SK-N-SH (cell line): ENCODE measurements at regions not wholly inside any gene's neighbourhood (a gene's known extent, or its start where the extent isn't known, plus 50 kb on each side); places are given as distances from the start of the nearest gene placed in this dataset.

ENCODE experiments used
- CTCF ChIA-PET: fragments of 300-600, 350-600 bp; formaldehyde crosslinking; extraction: SDS; loops from one replicate; lab custom pipeline; 2021; lab: Yijun Ruan, JAX
- POLR2A ChIA-PET: fragments of 350-600 bp; sonication (Branson Sonifier 250); formaldehyde crosslinking; extraction: SDS; loops from one replicate; lab custom pipeline; 2020; ENCODE audit warnings: antibody characterized with exemption, inconsistent platforms; lab: Yijun Ruan, JAX
- DNase-seq: peaks from one replicate; pipeline ENCODE4 v3.0.0; 2012
- H2AFZ ChIP-seq: fragments of 200-600 bp; sonication (generic); 2 replicates; pipeline ENCODE4 v1.8.1; 2016; ENCODE audit warnings: antibody characterized with exemption, mild to moderate bottlenecking, low read depth
- H3F3A ChIP-seq: fragments of 200-600 bp; sonication (generic); replicated peaks from 2 replicates; pipeline ENCODE3; 2016; ENCODE audit warnings: antibody characterized with exemption, mild to moderate bottlenecking; ENCODE audit not compliant: insufficient read depth
- H3K27ac ChIP-seq, 2 experiments: fragments of 200-500 bp in 1 of 2; fragments of 200-600 bp in 1 of 2; sonication (Bioruptor generic) in 1 of 2; sonication (generic), shearing (Covaris generic) in 1 of 2; 2 replicates each; pipeline versions ENCODE4 v1.5.1 to v1.6.1; 2014 to 2016; ENCODE audit warnings: low read depth in 2 of 2, inconsistent platforms in 1 of 2, low read length in 1 of 2, mild to moderate bottlenecking in 1 of 2, mixed read lengths in 1 of 2
- H3K27me3 ChIP-seq: fragments of 200-600 bp; sonication (generic), shearing (Covaris generic); 2 replicates; pipeline ENCODE4 v1.6.1; 2016; ENCODE audit warnings: mixed run types; ENCODE audit not compliant: insufficient read depth
- H3K36me3 ChIP-seq, 2 experiments: fragments of 200-500 bp in 1 of 2; fragments of 200-600 bp in 1 of 2; sonication (Bioruptor generic) in 1 of 2; sonication (generic) in 1 of 2; replicated peaks in 1 of 2; 2 replicates each; pipeline versions ENCODE3 to v1.5.1; 2014 to 2016; ENCODE audit warnings: low read length in 1 of 2, mild to moderate bottlenecking in 1 of 2; ENCODE audit not compliant: insufficient read depth in 2 of 2, control insufficient read depth in 1 of 2
- H3K4me1 ChIP-seq, 2 experiments: fragments of 200-500 bp in 1 of 2; fragments of 200-600 bp in 1 of 2; sonication (Bioruptor generic) in 1 of 2; sonication (generic), shearing (Covaris generic) in 1 of 2; 2 replicates each; pipeline versions ENCODE4 v1.5.1 to v1.6.1; 2014 to 2016; ENCODE audit warnings: low read depth in 1 of 2, low read length in 1 of 2, mixed run types in 1 of 2; ENCODE audit not compliant: insufficient read depth in 2 of 2, control insufficient read depth in 1 of 2
- H3K4me2 ChIP-seq: fragments of 200-600 bp; sonication (generic), shearing (Covaris generic); 2 replicates; pipeline ENCODE4 v1.6.1; 2017; ENCODE audit warnings: mixed run types
- H3K4me3 ChIP-seq, 2 experiments: fragments of 200-500 bp in 1 of 2; fragments of 200-600 bp in 1 of 2; sonication (Bioruptor generic) in 1 of 2; sonication (generic), shearing (Covaris generic) in 1 of 2; 2 replicates each; pipeline versions ENCODE4 v1.5.1 to v1.8.1; 2014 to 2016; ENCODE audit warnings: low read depth in 2 of 2, inconsistent platforms in 1 of 2, low read length in 1 of 2, mild to moderate bottlenecking in 1 of 2, mixed read lengths in 1 of 2, moderate library complexity in 1 of 2
- H3K79me2 ChIP-seq: fragments of 200-600 bp; sonication (generic); 2 replicates; pipeline ENCODE4 v1.8.1; 2017; ENCODE audit warnings: mild to moderate bottlenecking; ENCODE audit not compliant: insufficient read depth
- H3K9ac ChIP-seq: fragments of 200-600 bp; sonication (generic); 2 replicates; pipeline ENCODE4 v1.6.1; 2017; ENCODE audit warnings: mixed run types
- H3K9me2 ChIP-seq: fragments of 200-600 bp; sonication (generic); 2 replicates; pipeline ENCODE4 v1.6.1; 2017; ENCODE audit warnings: mixed run types
- H3K9me3 ChIP-seq: fragments of 200-600 bp; sonication (generic); 2 replicates; pipeline ENCODE4 v1.6.1; 2017; ENCODE audit warnings: mixed run types, mild to moderate bottlenecking, moderate library complexity
- H4K20me1 ChIP-seq: fragments of 200-600 bp; sonication (generic); 2 replicates; pipeline ENCODE4 v1.6.1; 2017; ENCODE audit warnings: mild to moderate bottlenecking, mixed run types; ENCODE audit not compliant: insufficient read depth
- CHD2 ChIP-seq: fragments of 150-350 bp; IDR thresholded peaks from 2 replicates; pipeline ENCODE4 v1.6.1; 2018; ENCODE audit warnings: low read length; ENCODE audit not compliant: partially characterized antibody
- CTCF ChIP-seq: fragments of 200-600 bp; sonication (generic); IDR thresholded peaks from 2 replicates; pipeline ENCODE4 v1.6.1; 2017; ENCODE audit warnings: antibody characterized with exemption, mild to moderate bottlenecking, moderate library complexity
- ELF1 ChIP-seq: IDR thresholded peaks from 2 replicates; pipeline ENCODE4 v1.4.0; 2012
- EP300 ChIP-seq, 2 experiments: IDR thresholded peaks; 2 replicates each; pipeline versions ENCODE4 v1.4.0 to v1.6.1; 2012; ENCODE audit warnings: borderline replicate concordance in 1 of 2, low read depth in 1 of 2, low read length in 1 of 2
- EZH2phosphoT487 ChIP-seq: fragments of 200-600 bp; sonication (generic); IDR thresholded peaks from 2 replicates; pipeline ENCODE4 v1.6.1; 2017; ENCODE audit warnings: low read depth, mixed run types, mild to moderate bottlenecking, antibody characterized with exemption, moderate library complexity, borderline replicate concordance
- FOSL2 ChIP-seq: IDR thresholded peaks from 2 replicates; pipeline ENCODE4 v1.4.0; 2012; ENCODE audit warnings: low read depth, mild to moderate bottlenecking, moderate library complexity, borderline replicate concordance
- FOXJ3 ChIP-seq: sonication (generic); formaldehyde crosslinking; IDR thresholded peaks from 2 replicates; pipeline ENCODE4 v1.5.1; 2020; ENCODE audit warnings: mild to moderate bottlenecking, missing genetic modification reagents
- FOXM1 ChIP-seq: IDR thresholded peaks from 2 replicates; pipeline ENCODE4 v1.4.0; 2012; ENCODE audit warnings: low read depth, mild to moderate bottlenecking
- GATA2 ChIP-seq: sonication (generic); formaldehyde crosslinking; IDR thresholded peaks from 2 replicates; pipeline ENCODE4 v1.5.0; 2020; ENCODE audit warnings: mild to moderate bottlenecking, missing genetic modification reagents
- JUND ChIP-seq: IDR thresholded peaks from 2 replicates; pipeline ENCODE4 v1.4.0; 2012
- MAX ChIP-seq: IDR thresholded peaks from 2 replicates; pipeline ENCODE4 v1.4.0; 2012; ENCODE audit warnings: low read depth
- MXI1 ChIP-seq: IDR thresholded peaks from 2 replicates; pipeline ENCODE4 v1.6.1; 2012; ENCODE audit warnings: mild to moderate bottlenecking, low read depth, low read length, improper control_type of control experiment
- NFIC ChIP-seq: IDR thresholded peaks from 2 replicates; pipeline ENCODE4 v1.4.0; 2012; ENCODE audit warnings: borderline replicate concordance
- NRF1 ChIP-seq: IDR thresholded peaks from 2 replicates; pipeline ENCODE4 v1.6.1; 2012; ENCODE audit warnings: low read depth, mild to moderate bottlenecking, low read length
- PBX3 ChIP-seq: IDR thresholded peaks from 2 replicates; pipeline ENCODE4; 2012
- POLR2AphosphoS5 ChIP-seq: IDR thresholded peaks from 2 replicates; pipeline ENCODE4 v1.6.1; 2012; ENCODE audit warnings: low read depth, low read length
- RAD21 ChIP-seq: IDR thresholded peaks from 2 replicates; pipeline ENCODE4 v1.6.1; 2012; ENCODE audit warnings: mild to moderate bottlenecking, low read length
- RCOR1 ChIP-seq: fragments of 150-350 bp; IDR thresholded peaks from 2 replicates; pipeline ENCODE4 v1.6.1; 2017; ENCODE audit warnings: antibody characterized with exemption, low read length
- RXRA ChIP-seq: IDR thresholded peaks from 2 replicates; pipeline ENCODE4 v1.4.0; 2012; ENCODE audit warnings: low read depth, mild to moderate bottlenecking, borderline replicate concordance
- SIN3A ChIP-seq: IDR thresholded peaks from 2 replicates; pipeline ENCODE4 v1.6.1; 2012; ENCODE audit warnings: low read depth, mild to moderate bottlenecking, low read length, moderate library complexity, borderline replicate concordance
- SMC3 ChIP-seq: IDR thresholded peaks from 2 replicates; pipeline ENCODE4 v1.6.1; 2012; ENCODE audit warnings: low read depth, low read length, improper control_type of control experiment
- USF1 ChIP-seq: IDR thresholded peaks from 2 replicates; pipeline ENCODE4 v1.4.0; 2012; ENCODE audit warnings: low read depth, borderline replicate concordance
- YY1 ChIP-seq: IDR thresholded peaks from 2 replicates; pipeline ENCODE4 v1.4.0; 2012; ENCODE audit warnings: low read depth, mild to moderate bottlenecking
- ZBTB33 ChIP-seq: IDR thresholded peaks from 2 replicates; pipeline ENCODE4 v1.4.0; 2012; ENCODE audit warnings: low read depth, borderline replicate concordance
- WGBS: methylation state at CpG from one replicate; pipeline ENCODE4 v1.1.6; 2017; ENCODE audit warnings: low lambda C conversion rate; 5-methylcytosine and 5-hydroxymethylcytosine counted together

- H3F3A ChIP-seq = no peaks in the 10 kb centered on the region
- CTCF ChIA-PET = interaction anchor here (0.7 to 0.9 kb wide), 2 partner anchors 10 to 31 kb away, joined by 3 read pairs; no protein-coding TSS in a partner anchor
- H3K36me3 ChIP-seq = no peaks in the 10 kb centered on the region
- no peak for DNase-seq
- H3K4me1 ChIP-seq = no peaks in the 10 kb centered on the region
- no peak overlapping the region for H2AFZ ChIP-seq
- WGBS = 33% methylated on average over 4 of the region's 4 CpGs
- POLR2A ChIA-PET = no interaction called here
- H3K27ac ChIP-seq = no peak overlapping the region
- H3K27me3 ChIP-seq = no peaks in the 10 kb centered on the region
- H3K4me2 ChIP-seq = no peak overlapping the region
- no peak overlapping the region for H3K9ac ChIP-seq
- H4K20me1 ChIP-seq = no peaks in the 10 kb centered on the region
- H3K9me2 ChIP-seq = no peaks in the 10 kb centered on the region
- no peaks in the 10 kb centered on the region for H3K79me2 ChIP-seq
- no peak for TF ChIP-seq FOXM1
- no peak for TF ChIP-seq YY1
- no peak for TF ChIP-seq PBX3
- no peak for TF ChIP-seq SMC3
- no peak for TF ChIP-seq RXRA
- TF ChIP-seq ZBTB33 = no peak
- TF ChIP-seq EP300 (IDR thresholded peaks at IDR 0.05; ENCODE audit: borderline replicate concordance in 1 of 2, low read depth in 1 of 2, low read length in 1 of 2) = no peak
- no peak for TF ChIP-seq ELF1
- no peak for TF ChIP-seq MXI1
- no peak for TF ChIP-seq POLR2AphosphoS5
- no peak for TF ChIP-seq FOSL2
- TF ChIP-seq JUND = no peak
- TF ChIP-seq EZH2phosphoT487 = no peak
- no peak for TF ChIP-seq RCOR1
- H3K4me3 ChIP-seq = no peak overlapping the region
- no peaks in the 10 kb centered on the region for H3K9me3 ChIP-seq
These were observed 80.8 kb downstream of the TRIML1 start for GRCh38 chr4:188220006-188220405.

- Histone ChIP-seq H3K4me3 (no peak overlapping the region), H3K9me3 (no peaks in the 10 kb centered on the region), H3K9ac (no peak overlapping the region), H3K36me3 (no peaks in the 10 kb centered on the region), H3F3A (no peaks in the 10 kb centered on the region), H4K20me1 (no peaks in the 10 kb centered on the region), H3K79me2 (no peaks in the 10 kb centered on the region), H3K27me3 (no peaks in the 10 kb centered on the region), H3K4me1 (no peaks in the 10 kb centered on the region), H2AFZ (no peak overlapping the region), H3K27ac (no peak overlapping the region), H3K4me2 (no peak overlapping the region), H3K9me2 (no peaks in the 10 kb centered on the region)
- 56% methylated on average over 2 of the region's 2 CpGs for WGBS
- POLR2A ChIA-PET = no interaction called here
- TF ChIP-seq NFIC = no peak
- TF ChIP-seq CTCF = no peak
- TF ChIP-seq RAD21 = no peak
- TF ChIP-seq USF1 = no peak
- no peak for TF ChIP-seq NRF1
- no peak for TF ChIP-seq FOXJ3 (CRISPR knock-in tag)
- TF ChIP-seq CHD2 = no peak
- TF ChIP-seq EP300 (IDR thresholded peaks at IDR 0.05; ENCODE audit: borderline replicate concordance in 1 of 2, low read depth in 1 of 2, low read length in 1 of 2) = no peak
- no peak for TF ChIP-seq POLR2AphosphoS5
- TF ChIP-seq SIN3A = no peak
- no peak for TF ChIP-seq GATA2
- no peak for TF ChIP-seq MAX
- no peak for TF ChIP-seq FOXM1
- TF ChIP-seq RCOR1 = no peak
- TF ChIP-seq SMC3 = no peak
- DNase-seq = no peak
- CTCF ChIA-PET = no interaction called here
These were observed 81.8 kb downstream of the TRIML1 start for GRCh38 chr4:188221090-188221489.
